Thyroid gland (tissue), 4 donors: ENCODE measurements at regions not wholly inside any gene's neighbourhood (a gene's known extent, or its start where the extent isn't known, plus 50 kb on each side); places are given as distances from the start of the nearest gene placed in this dataset.

ENCODE experiments used
- POLR2A ChIP-seq, 2 donors: fragments of 450-650 bp; IDR thresholded peaks; one replicate each; pipeline ENCODE4 v1.6.1; 2017; ENCODE audit warnings: antibody characterized with exemption in 2 of 2, mild to moderate bottlenecking in 2 of 2, moderate library complexity in 1 of 2
- TF ChIP-seq, protein P1 (sequence below), 6 experiments: fragments of 200-600 bp in 3 of 6; fragments of 450-650 bp in 3 of 6; sonication (generic) in 3 of 6; IDR thresholded peaks; one replicate each; pipeline ENCODE4 v1.5.1; 2016 to 2019; ENCODE audit warnings: antibody characterized with exemption in 6 of 6, mild to moderate bottlenecking in 2 of 6, inconsistent platforms in 1 of 6, moderate library complexity in 1 of 6

DNA sequence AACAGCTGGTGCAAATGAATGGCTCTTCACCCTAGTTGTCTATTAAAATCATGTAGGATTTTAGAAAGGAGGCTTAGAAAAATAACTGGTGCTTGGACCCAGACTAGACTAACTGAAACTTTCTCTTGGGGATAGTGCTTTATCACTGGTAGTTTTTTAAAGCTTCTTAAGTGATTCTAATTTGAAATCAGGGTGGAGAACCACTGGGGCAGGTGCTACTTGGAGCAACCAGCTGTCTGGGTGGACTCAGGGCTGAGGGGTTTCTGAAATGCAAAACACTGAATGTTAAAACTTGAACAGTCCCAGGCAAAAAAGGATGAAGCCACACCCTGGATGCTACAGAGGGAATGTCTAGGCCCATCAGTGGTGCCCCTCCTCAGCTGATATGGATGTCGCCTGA, 81.2 kb downstream of the PXDC1 start:
- TF ChIP-seq, protein P1, sequence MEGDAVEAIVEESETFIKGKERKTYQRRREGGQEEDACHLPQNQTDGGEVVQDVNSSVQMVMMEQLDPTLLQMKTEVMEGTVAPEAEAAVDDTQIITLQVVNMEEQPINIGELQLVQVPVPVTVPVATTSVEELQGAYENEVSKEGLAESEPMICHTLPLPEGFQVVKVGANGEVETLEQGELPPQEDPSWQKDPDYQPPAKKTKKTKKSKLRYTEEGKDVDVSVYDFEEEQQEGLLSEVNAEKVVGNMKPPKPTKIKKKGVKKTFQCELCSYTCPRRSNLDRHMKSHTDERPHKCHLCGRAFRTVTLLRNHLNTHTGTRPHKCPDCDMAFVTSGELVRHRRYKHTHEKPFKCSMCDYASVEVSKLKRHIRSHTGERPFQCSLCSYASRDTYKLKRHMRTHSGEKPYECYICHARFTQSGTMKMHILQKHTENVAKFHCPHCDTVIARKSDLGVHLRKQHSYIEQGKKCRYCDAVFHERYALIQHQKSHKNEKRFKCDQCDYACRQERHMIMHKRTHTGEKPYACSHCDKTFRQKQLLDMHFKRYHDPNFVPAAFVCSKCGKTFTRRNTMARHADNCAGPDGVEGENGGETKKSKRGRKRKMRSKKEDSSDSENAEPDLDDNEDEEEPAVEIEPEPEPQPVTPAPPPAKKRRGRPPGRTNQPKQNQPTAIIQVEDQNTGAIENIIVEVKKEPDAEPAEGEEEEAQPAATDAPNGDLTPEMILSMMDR (IDR thresholded peaks at IDR 0.05), result no peak
- TF ChIP-seq POLR2A (IDR thresholded peaks at IDR 0.05), result no peak
